Inferior parietal cortex (tissue), 1 donor: ENCODE measurements at regions not wholly inside any gene's neighbourhood (a gene's known extent, or its start where the extent isn't known, plus 50 kb on each side); places are given as distances from the start of the nearest gene placed in this dataset.

Experiments
- DNase-seq: peaks from one replicate; pipeline ENCODE4 v3.0.0-alpha.2; 2016; ENCODE audit errors: extremely low spot score

GRCh38 chr17:17416400-17417360 lies 60.1 kb upstream of the MED9 start:
- DNase-seq = peak; percentile 69

- DNase-seq = no peak
These were observed 59.0 kb upstream of the MED9 start for GRCh38 chr17:17417718-17418181.

- DNase-seq = no peak
These were observed 57.6 kb upstream of the MED9 start for GRCh38 chr17:17419166-17419565.

GRCh38 chr17:17419631-17420030 lies 57.2 kb upstream of the MED9 start:
- peak; percentile 71 for DNase-seq

- DNase-seq = no peak
These were observed 56.7 kb upstream of the MED9 start for GRCh38 chr17:17420082-17420481.

- no peak for DNase-seq
These were observed 56.1 kb upstream of the MED9 start for GRCh38 chr17:17420561-17421269.

GRCh38 chr17:17421346-17422216 lies 55.2 kb upstream of the MED9 start:
- DNase-seq = no peak

GRCh38 chr17:17422217-17422610 lies 54.6 kb upstream of the MED9 start:
- DNase-seq = no peak

- DNase-seq = no peak
These were observed 54.2 kb upstream of the MED9 start for GRCh38 chr17:17422641-17423040.

- DNase-seq = no peak
These were observed 53.1 kb upstream of the MED9 start for GRCh38 chr17:17423656-17424055.

GRCh38 chr17:17424552-17424951 lies 52.2 kb upstream of the MED9 start:
- DNase-seq = no peak

GRCh38 chr17:17425005-17425404 lies 51.8 kb upstream of the MED9 start:
- DNase-seq = no peak

GRCh38 chr17:17425591-17425990 lies 51.2 kb upstream of the MED9 start:
- no peak for DNase-seq

GRCh38 chr17:17426184-17426583 lies 50.6 kb upstream of the MED9 start:
- no peak for DNase-seq
